Omental fat pad (tissue), 3 donors: ENCODE measurements at regions not wholly inside any gene's neighbourhood (a gene's known extent, or its start where the extent isn't known, plus 50 kb on each side); places are given as distances from the start of the nearest gene placed in this dataset.

Source experiments
- ATAC-seq: fragments of 150-250 bp; one replicate; pipeline ENCODE4 v1.9.1; 2016; ENCODE audit warnings: mild to moderate bottlenecking, moderate library complexity; ENCODE audit not compliant: low FRiP score
- DNase-seq: peaks from one replicate; pipeline ENCODE4 v3.0.0-alpha.2; 2019; ENCODE audit warnings: low spot score
- TF ChIP-seq, protein P1 (sequence below), 3 donors: fragments of 450-650 bp; IDR thresholded peaks; one replicate each; pipeline ENCODE4 v1.5.1; 2016 to 2017; ENCODE audit warnings: antibody characterized with exemption in 3 of 3, mild to moderate bottlenecking in 3 of 3, moderate library complexity in 2 of 3

DNA sequence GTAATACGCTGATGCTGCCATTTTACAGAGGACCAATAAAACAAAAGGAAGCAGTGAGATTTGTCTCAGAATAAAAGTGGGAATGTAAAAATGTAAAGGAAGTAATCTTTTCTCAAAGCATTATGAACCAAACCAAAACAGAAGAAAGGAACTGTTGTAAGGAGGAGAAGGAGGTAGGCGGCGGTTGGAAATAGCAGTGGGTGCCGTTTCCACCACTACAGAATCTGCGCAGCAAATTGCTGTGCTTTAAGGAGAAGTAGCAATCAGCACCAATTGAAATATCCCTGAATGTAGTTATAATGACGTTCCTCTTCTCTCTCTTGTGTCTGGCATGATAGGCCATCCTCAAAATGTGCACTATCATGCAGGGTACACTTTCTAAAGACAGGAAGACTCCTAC is 455.1 kb upstream of the TLE4 start:
- DNase-seq (no peak), ATAC-seq (no peak)
- TF ChIP-seq, protein P1, sequence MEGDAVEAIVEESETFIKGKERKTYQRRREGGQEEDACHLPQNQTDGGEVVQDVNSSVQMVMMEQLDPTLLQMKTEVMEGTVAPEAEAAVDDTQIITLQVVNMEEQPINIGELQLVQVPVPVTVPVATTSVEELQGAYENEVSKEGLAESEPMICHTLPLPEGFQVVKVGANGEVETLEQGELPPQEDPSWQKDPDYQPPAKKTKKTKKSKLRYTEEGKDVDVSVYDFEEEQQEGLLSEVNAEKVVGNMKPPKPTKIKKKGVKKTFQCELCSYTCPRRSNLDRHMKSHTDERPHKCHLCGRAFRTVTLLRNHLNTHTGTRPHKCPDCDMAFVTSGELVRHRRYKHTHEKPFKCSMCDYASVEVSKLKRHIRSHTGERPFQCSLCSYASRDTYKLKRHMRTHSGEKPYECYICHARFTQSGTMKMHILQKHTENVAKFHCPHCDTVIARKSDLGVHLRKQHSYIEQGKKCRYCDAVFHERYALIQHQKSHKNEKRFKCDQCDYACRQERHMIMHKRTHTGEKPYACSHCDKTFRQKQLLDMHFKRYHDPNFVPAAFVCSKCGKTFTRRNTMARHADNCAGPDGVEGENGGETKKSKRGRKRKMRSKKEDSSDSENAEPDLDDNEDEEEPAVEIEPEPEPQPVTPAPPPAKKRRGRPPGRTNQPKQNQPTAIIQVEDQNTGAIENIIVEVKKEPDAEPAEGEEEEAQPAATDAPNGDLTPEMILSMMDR (IDR thresholded peaks at IDR 0.05), result no peak

DNA sequence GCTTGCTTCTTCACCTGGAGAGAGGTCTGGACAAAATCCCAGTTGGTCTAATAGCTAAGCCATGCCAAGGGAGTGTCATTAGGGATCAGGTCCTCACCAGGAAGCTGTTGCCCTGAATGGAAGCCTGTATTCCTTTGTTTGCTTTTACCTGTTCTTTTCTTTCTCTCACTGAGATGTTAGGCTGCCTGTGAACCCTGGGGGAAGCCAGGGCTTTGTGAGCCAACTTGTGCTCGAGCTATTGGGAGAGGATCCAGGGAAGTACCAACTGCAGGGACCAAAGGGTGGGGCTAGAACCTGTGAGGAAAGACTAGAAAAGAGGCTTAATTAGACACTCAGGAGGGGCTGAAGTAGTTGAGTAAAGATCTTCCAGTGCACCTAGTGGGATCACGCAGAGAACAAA is 451.2 kb upstream of the TLE4 start:
- ATAC-seq, result peak; percentile 58
- DNase-seq, result no peak
- TF ChIP-seq, protein P1 (IDR thresholded peaks at IDR 0.05), result no peak

DNA sequence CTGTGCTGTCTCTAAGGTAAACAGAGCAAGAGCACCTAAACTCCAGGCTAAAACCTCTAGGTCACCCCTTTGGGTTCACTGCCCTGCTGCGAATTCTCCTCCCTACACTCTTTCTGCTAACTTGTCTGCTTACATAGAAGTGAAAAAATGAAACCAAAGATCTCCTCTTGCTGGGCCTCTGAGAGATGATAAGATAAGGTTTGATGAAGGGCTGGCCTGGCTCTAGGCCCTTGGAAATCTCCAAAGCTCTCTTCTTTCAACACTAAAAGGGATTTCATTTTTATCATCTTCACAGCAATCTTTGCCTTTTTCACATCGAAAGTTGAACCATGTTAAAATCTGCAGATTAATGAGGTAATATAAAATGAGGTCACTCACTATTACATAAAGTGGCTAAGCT is 450.8 kb upstream of the TLE4 start:
- DNase-seq (no peak), ATAC-seq (peak; percentile 25)
- TF ChIP-seq, protein P1 (IDR thresholded peaks at IDR 0.05), result no peak

DNA sequence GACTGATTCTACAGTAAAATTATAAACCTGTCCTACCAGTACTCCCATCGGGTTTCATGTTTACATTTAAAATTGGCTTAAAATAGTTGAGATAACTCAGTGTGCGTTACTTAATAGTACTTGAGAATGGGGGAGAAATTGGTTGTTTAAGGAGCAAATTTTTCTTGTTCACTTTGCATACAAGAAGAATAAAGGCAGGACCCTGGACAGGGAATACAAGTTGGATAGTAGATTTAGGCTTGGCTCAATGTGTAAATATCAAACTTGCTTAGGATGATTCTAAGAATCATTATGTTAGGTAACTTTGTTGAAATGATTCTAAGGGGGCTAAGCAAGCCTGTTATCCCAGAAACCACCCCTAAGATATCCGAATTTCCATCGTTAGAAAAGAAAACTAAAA is 448.4 kb upstream of the TLE4 start:
- no peak for DNase-seq
- no peak for ATAC-seq
- TF ChIP-seq, protein P1 (IDR thresholded peaks at IDR 0.05), result no peak

DNA sequence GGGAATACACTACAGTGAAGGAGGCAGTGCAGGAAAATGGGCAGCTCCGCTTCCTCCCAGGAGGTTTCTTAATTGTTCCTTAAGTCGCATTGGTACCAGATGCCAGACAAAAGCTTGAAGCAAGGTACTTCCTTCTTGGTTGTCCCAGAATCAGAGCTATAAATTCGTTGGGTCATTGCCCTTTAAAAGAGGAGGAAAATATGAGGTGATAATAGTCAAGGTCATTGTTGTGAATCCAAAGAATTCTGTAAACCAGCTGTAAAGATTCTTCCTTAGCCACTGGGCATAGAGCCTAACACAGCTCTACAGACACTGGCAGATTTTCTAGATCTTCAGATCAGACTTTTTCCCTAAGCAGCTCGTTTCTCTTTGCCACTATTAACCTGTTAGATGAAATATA is 444.1 kb upstream of the TLE4 start:
- TF ChIP-seq, protein P1 (IDR thresholded peaks at IDR 0.05), result no peak
- DNase-seq, result no peak
- ATAC-seq, result no peak

DNA sequence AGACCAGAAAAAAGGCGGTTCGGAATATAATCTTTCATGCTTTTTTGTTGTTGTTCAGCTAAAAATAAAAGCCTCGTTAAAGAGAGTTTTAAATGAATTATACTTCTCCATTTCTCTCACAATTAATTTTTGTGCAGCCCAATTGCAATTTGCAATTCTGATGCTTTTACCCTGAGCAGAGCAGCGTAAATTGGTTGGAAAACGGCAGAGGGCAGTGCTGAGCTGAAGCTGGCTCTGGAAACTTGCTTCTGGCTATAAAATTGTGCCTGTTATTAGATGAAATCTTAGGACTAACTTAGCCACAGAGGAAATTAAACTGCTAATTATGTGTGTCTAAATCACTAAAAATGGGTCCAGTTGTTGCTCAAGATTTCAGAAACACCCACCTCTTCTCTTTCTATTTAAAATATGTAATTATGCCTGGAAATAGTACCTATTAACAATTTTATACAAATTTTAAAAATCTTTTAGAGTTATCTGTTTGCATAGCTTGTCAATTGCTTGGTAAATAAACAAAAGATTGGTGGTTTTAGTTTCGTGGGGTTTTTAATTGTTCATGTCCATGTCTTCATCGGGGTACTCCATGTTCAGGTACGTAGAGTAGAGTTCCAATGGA is 441.8 kb upstream of the TLE4 start:
- ATAC-seq, result no peak
- TF ChIP-seq, protein P1 (IDR thresholded peaks at IDR 0.05), result no peak
- no peak for DNase-seq

DNA sequence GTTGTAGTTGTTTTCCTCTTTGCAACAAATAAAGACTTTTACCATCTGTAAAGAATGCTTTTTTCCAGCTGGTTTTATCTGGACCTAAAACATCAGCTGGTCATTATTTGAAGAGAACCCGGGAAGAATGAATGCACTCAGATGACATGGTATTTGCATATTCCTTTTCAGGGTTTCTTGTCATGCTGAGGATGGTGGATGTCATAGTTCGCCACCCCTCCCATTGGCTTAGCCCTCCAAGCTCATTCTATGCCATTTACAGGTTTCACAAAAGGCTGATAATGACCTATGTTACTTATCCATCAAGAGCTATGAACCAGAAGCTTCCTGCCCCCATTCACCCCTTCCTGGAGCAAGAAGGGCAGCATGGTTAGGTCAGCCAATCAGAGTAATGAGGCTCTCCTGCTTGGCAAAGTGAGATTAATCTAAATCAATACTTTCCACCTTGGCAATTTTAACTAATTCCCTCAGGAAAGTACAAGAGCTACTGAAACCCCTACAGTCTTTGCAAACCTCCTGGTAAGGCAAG is 440.5 kb upstream of the TLE4 start:
- DNase-seq (no peak), ATAC-seq (no peak)
- TF ChIP-seq, protein P1 (IDR thresholded peaks at IDR 0.05), result no peak
